ENCODE measurements at regions not wholly inside any gene's neighbourhood (a gene's known extent, or its start where the extent isn't known, plus 50 kb on each side); places are given as distances from the start of the nearest gene placed in this dataset.

GRCh38 chr15:69604072-69604411 lies 151.4 kb downstream of the RPLP1 start:
- TF ChIP-seq FOXM1 (IDR thresholded peaks at IDR 0.05; ENCODE audit: borderline replicate concordance, low read depth) (no peak), ZBTB7A (IDR thresholded peaks at IDR 0.05; ENCODE audit: low read depth) (no peak), CEBPB (IDR thresholded peaks at IDR 0.05) (no peak), EGR1 (IDR thresholded peaks at IDR 0.05) (no peak), NFIC (IDR thresholded peaks at IDR 0.05) (no peak), EP300 (IDR thresholded peaks at IDR 0.05; ENCODE audit: borderline replicate concordance) (no peak), MAX (IDR thresholded peaks at IDR 0.05) (no peak), RAD21 (IDR thresholded peaks at IDR 0.05; ENCODE audit: low read depth) (peak; percentile 58), TEAD4 (IDR thresholded peaks at IDR 0.05) (no peak)

GRCh38 chr15:69606144-69606543 lies 153.5 kb downstream of the RPLP1 start:
- TF ChIP-seq TCF12 (IDR thresholded peaks at IDR 0.05; ENCODE audit: low read depth) = no peak
- TF ChIP-seq REST (IDR thresholded peaks at IDR 0.05; ENCODE audit: low read depth) = no peak
- TF ChIP-seq MAX (IDR thresholded peaks at IDR 0.05) = no peak
- TF ChIP-seq EP300 (IDR thresholded peaks at IDR 0.05; ENCODE audit: borderline replicate concordance) = no peak
- TF ChIP-seq FOXM1 (IDR thresholded peaks at IDR 0.05; ENCODE audit: borderline replicate concordance, low read depth) = no peak

- TF ChIP-seq EP300 (IDR thresholded peaks at IDR 0.05; ENCODE audit: borderline replicate concordance) (no peak), NFIC (IDR thresholded peaks at IDR 0.05) (no peak), CEBPB (IDR thresholded peaks at IDR 0.05) (no peak), MAX (IDR thresholded peaks at IDR 0.05) (no peak), TCF12 (IDR thresholded peaks at IDR 0.05; ENCODE audit: low read depth) (no peak), USF1 (IDR thresholded peaks at IDR 0.05) (no peak)
These were observed 154.4 kb downstream of the RPLP1 start for GRCh38 chr15:69606921-69607500.

- TF ChIP-seq MAX (IDR thresholded peaks at IDR 0.05) (no peak), YY1 (IDR thresholded peaks at IDR 0.05; ENCODE audit: low read depth) (no peak), REST (IDR thresholded peaks at IDR 0.05; ENCODE audit: low read depth) (no peak), CEBPB (IDR thresholded peaks at IDR 0.05) (no peak), CREB1 (IDR thresholded peaks at IDR 0.05; ENCODE audit: low read depth) (no peak), TCF12 (IDR thresholded peaks at IDR 0.05; ENCODE audit: low read depth) (no peak), USF1 (IDR thresholded peaks at IDR 0.05) (no peak), NFIC (IDR thresholded peaks at IDR 0.05) (no peak), FOXM1 (IDR thresholded peaks at IDR 0.05; ENCODE audit: borderline replicate concordance, low read depth) (no peak), TEAD4 (IDR thresholded peaks at IDR 0.05) (no peak)
These were observed 156.0 kb downstream of the RPLP1 start for GRCh38 chr15:69608661-69609060.

- TF ChIP-seq MAX (IDR thresholded peaks at IDR 0.05) (no peak), EP300 (IDR thresholded peaks at IDR 0.05; ENCODE audit: borderline replicate concordance) (no peak), TAF1 (IDR thresholded peaks at IDR 0.05; ENCODE audit: low read depth) (no peak), RAD21 (IDR thresholded peaks at IDR 0.05; ENCODE audit: low read depth) (no peak), CREB1 (IDR thresholded peaks at IDR 0.05; ENCODE audit: low read depth) (no peak), YY1 (IDR thresholded peaks at IDR 0.05; ENCODE audit: low read depth) (no peak)
These were observed 156.6 kb downstream of the RPLP1 start for GRCh38 chr15:69609176-69609575.

- TF ChIP-seq CEBPB (IDR thresholded peaks at IDR 0.05) (no peak), TEAD4 (IDR thresholded peaks at IDR 0.05) (no peak), USF1 (IDR thresholded peaks at IDR 0.05) (no peak), TCF12 (IDR thresholded peaks at IDR 0.05; ENCODE audit: low read depth) (no peak), NFIC (IDR thresholded peaks at IDR 0.05) (no peak)
These were observed 157.2 kb downstream of the RPLP1 start for GRCh38 chr15:69609776-69610175.

Data from Ishikawa (cell line).